GM12878 (cell line): ENCODE measurements at regions not wholly inside any gene's neighbourhood (a gene's known extent, or its start where the extent isn't known, plus 50 kb on each side); places are given as distances from the start of the nearest gene placed in this dataset.

Experiments
- ATAC-seq: fragments of 200-7000 bp; cut with Tn5 transposase; 3 replicates; pipeline ENCODE4 v1.9.1; 2020; ENCODE audit warnings: mild to moderate bottlenecking, moderate library complexity
- BruUV-seq: library from RNA; stranded (reverse); fragments of 400-500 nt; replicated peaks from 2 replicates; lab custom pipeline; 2021; lab: Mats Ljungman, UMichigan
- CTCF ChIA-PET: fragments of 300-600 bp; sonication (Branson Sonifier 250); formaldehyde crosslinking; extraction: SDS; loops from one replicate; lab custom pipeline; 2021; ENCODE audit warnings: inconsistent platforms; lab: Yijun Ruan, JAX
- POLR2A ChIA-PET: fragments of 350-600 bp; formaldehyde crosslinking; extraction: SDS; loops from one replicate; lab custom pipeline; 2021; ENCODE audit warnings: inconsistent platforms; lab: Charles Lee
- RAD21 ChIA-PET: fragments of 300-600 bp; sonication (Branson Sonifier 250); formaldehyde crosslinking; loops from one replicate; lab custom pipeline; 2023; ENCODE audit warnings: antibody characterized with exemption; ENCODE audit not compliant: unreplicated experiment; lab: Charles Lee
- SMC1A ChIA-PET: fragments of 300-600 bp; sonication (Branson Sonifier 250); formaldehyde crosslinking; loops from one replicate; lab custom pipeline; 2023; ENCODE audit not compliant: unreplicated experiment, uncharacterized antibody; lab: Charles Lee
- DNase-seq: peaks from one replicate; pipeline ENCODE4 v3.0.0-alpha.2; 2011; ENCODE audit warnings: low read depth, low spot score
- FAIRE-seq: peaks from 3 replicates; lab custom pipeline; 2011; peaks lifted over from hg19 to GRCh38; lab: Jason Lieb, UNC
- H2AFZ ChIP-seq: 2 replicates; pipeline ENCODE4 v1.6.0; 2011; ENCODE audit warnings: low read depth, low read length, control low read depth; ENCODE audit not compliant: control insufficient read depth
- H3K27ac ChIP-seq: 2 replicates; pipeline ENCODE4 v1.5.1; 2011; ENCODE audit warnings: control low read depth; ENCODE audit not compliant: control insufficient read depth, insufficient read depth
- H3K27me3 ChIP-seq, 2 experiments: replicated peaks in 1 of 2; 2 replicates each; pipeline versions ENCODE4 v1.6.0 to v1.6.1; 2011; ENCODE audit warnings: low read length in 1 of 2; ENCODE audit not compliant: control insufficient read depth in 2 of 2, insufficient read depth in 2 of 2
- H3K36me3 ChIP-seq, 2 experiments: 2 replicates each; pipeline ENCODE4 v1.5.1; 2011; ENCODE audit warnings: low read length in 1 of 2; ENCODE audit not compliant: control insufficient read depth in 2 of 2, insufficient read depth in 2 of 2
- H3K4me1 ChIP-seq: 2 replicates; pipeline ENCODE4 v1.6.1; 2011; ENCODE audit warnings: mild to moderate bottlenecking, low read length, moderate library complexity, mixed read lengths; ENCODE audit not compliant: control insufficient read depth, insufficient read depth
- H3K4me2 ChIP-seq: 2 replicates; pipeline ENCODE4 v1.6.0; 2011; ENCODE audit warnings: control low read depth; ENCODE audit not compliant: control insufficient read depth, insufficient read depth
- H3K4me3 ChIP-seq: fragments of 200-600 bp; sonication (generic); 2 replicates; pipeline ENCODE4 v1.5.1; 2016
- H3K79me2 ChIP-seq: 2 replicates; pipeline ENCODE4 v1.6.0; 2011; ENCODE audit warnings: low read length; ENCODE audit not compliant: control insufficient read depth, insufficient read depth
- H3K9ac ChIP-seq: 2 replicates; pipeline ENCODE4 v1.8.0; 2011; ENCODE audit warnings: low read length, control low read depth, mixed read lengths; ENCODE audit not compliant: control insufficient read depth, insufficient read depth
- H3K9me3 ChIP-seq: replicated peaks from 3 replicates; pipeline ENCODE4 v1.5.1; 2011; ENCODE audit warnings: mild to moderate bottlenecking, low read length; ENCODE audit not compliant: control insufficient read depth, insufficient read depth
- H4K20me1 ChIP-seq: 2 replicates; pipeline ENCODE4 v1.6.0; 2011; ENCODE audit not compliant: control insufficient read depth, insufficient read depth
- DPF2 ChIP-seq: fragments of 450-650 bp; IDR thresholded peaks from 2 replicates; pipeline ENCODE4 v1.6.1; 2017; ENCODE audit warnings: mild to moderate bottlenecking
- FOXM1 ChIP-seq: IDR thresholded peaks from 2 replicates; pipeline ENCODE4 v1.6.1; 2012; ENCODE audit warnings: low read depth, mild to moderate bottlenecking, inconsistent platforms, low read length, moderate library complexity
- IRF4 ChIP-seq: IDR thresholded peaks from 2 replicates; pipeline ENCODE4 v1.6.1; 2011; ENCODE audit warnings: low read depth, low read length
- MYB ChIP-seq: fragments of 150-350 bp; IDR thresholded peaks from 2 replicates; pipeline ENCODE4 v1.6.1; 2014; ENCODE audit warnings: mild to moderate bottlenecking, low read depth, low read length, borderline replicate concordance
- NBN ChIP-seq: fragments of 450-650 bp; IDR thresholded peaks from 2 replicates; pipeline ENCODE4 v1.6.1; 2016
- NFIC ChIP-seq: IDR thresholded peaks from 2 replicates; pipeline ENCODE4 v1.6.1; 2012; ENCODE audit warnings: low read depth, mild to moderate bottlenecking, inconsistent platforms, low read length, moderate library complexity
- SIN3A ChIP-seq: IDR thresholded peaks from 2 replicates; pipeline ENCODE4 v1.6.1; 2012; ENCODE audit warnings: low read depth, low read length, improper control_type of control experiment
- SIX5 ChIP-seq: IDR thresholded peaks from 2 replicates; pipeline ENCODE4 v1.6.1; 2011; ENCODE audit warnings: mild to moderate bottlenecking, low read depth, low read length, moderate library complexity; ENCODE audit not compliant: severe bottlenecking
- SREBF1 ChIP-seq: IDR thresholded peaks from 2 replicates; pipeline ENCODE4 v1.6.1; 2012; ENCODE audit warnings: mild to moderate bottlenecking, low read length
- WRNIP1 ChIP-seq: IDR thresholded peaks from 2 replicates; pipeline ENCODE4 v1.6.1; 2011; ENCODE audit warnings: low read depth, low read length, improper control_type of control experiment, borderline replicate concordance
- ZNF274 ChIP-seq: IDR thresholded peaks from one replicate; pipeline ENCODE4 v1.8.0; 2011; ENCODE audit not compliant: insufficient read length, insufficient read depth
- ZNF384 ChIP-seq: IDR thresholded peaks from 2 replicates; pipeline ENCODE4 v1.6.1; 2012; ENCODE audit warnings: low read depth, mild to moderate bottlenecking, low read length, improper control_type of control experiment, borderline replicate concordance
- WGBS: methylation state at CpG from one replicate; pipeline ENCODE4 v1.1.6; 2016; ENCODE audit warnings: low lambda C conversion rate; ENCODE audit not compliant: insufficient replicate concordance, insufficient coverage; ENCODE audit errors: missing lambda C conversion rate; 5-methylcytosine and 5-hydroxymethylcytosine counted together
- in situ Hi-C: fragments of 300-500 bp; cut with MboI; formaldehyde crosslinking; loops from 9 replicates; pipeline ENCODE4 v1.14.3; 2018; ENCODE audit warnings: mixed read lengths
- intact Hi-C: fragments of 100-400 bp; cut with micrococcal nuclease; formaldehyde crosslinking; loops from one replicate; pipeline ENCODE4 v1.14.2; 2022; ENCODE audit not compliant: unreplicated experiment
- TF ChIP-seq, protein P1 (sequence below): IDR thresholded peaks from 2 replicates; pipeline ENCODE4 v1.6.1; 2012; ENCODE audit warnings: low read depth, low read length, improper control_type of control experiment
- TF ChIP-seq, protein P2 (sequence below): fragments of 450-650 bp; formaldehyde crosslinking; IDR thresholded peaks from 2 replicates; pipeline ENCODE4 v1.4.0; 2022; ENCODE audit warnings: mild to moderate bottlenecking, moderate library complexity
- TF ChIP-seq, protein P3 (sequence below): fragments of 450-650 bp; IDR thresholded peaks from 2 replicates; pipeline ENCODE4 v1.6.1; 2018; ENCODE audit warnings: borderline replicate concordance, mild to moderate bottlenecking; ENCODE audit not compliant: partially characterized antibody

DNA sequence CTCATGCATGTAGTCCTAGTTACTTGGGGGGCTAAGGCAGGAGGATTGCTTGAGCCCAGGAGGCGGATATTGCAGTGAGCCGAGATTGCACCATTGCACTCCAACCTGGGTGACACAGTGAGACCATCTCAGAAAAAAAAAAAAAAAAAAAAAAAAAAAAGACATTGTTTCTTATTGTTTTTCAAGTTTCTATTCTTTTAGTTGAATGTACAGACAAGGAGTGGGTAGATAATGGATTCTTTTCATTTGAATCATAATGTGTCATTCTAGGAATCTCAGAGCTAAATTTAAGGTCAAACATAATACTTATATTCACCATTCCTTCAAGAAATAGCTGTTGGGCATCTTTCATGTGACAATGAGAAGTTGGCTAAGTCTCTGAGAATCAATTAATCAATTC lies 157.0 kb upstream of the C21orf91 start:
- Histone ChIP-seq H3K9ac (no peak overlapping the region), H3K4me1 (no peaks in the 10 kb centered on the region), H3K4me3 (no peak overlapping the region), H3K79me2 (no peaks in the 10 kb centered on the region), H3K27ac (no peak overlapping the region), H3K27me3 (no peaks in the 10 kb centered on the region), H2AFZ (no peak overlapping the region), H4K20me1 (no peaks in the 10 kb centered on the region), H3K9me3 (no peaks in the 10 kb centered on the region), H3K36me3 (no peaks in the 10 kb centered on the region), H3K4me2 (no peak overlapping the region)
- in situ Hi-C loops = no loop called here
- RAD21 ChIA-PET = interaction anchor here (0.7 kb wide), 1 partner anchor 363 kb away, joined by 3 read pairs; no protein-coding TSS in a partner anchor
- POLR2A ChIA-PET = no interaction called here
- intact Hi-C loops = no loop called here
- ATAC-seq = no peak
- FAIRE-seq = no peak
- WGBS = 0% methylated on average over 2 of the region's 2 CpGs
- no TSS peak for BruUV-seq
- CTCF ChIA-PET = no interaction called here
- no peak for DNase-seq
- SMC1A ChIA-PET = no interaction called here
- TF ChIP-seq ZNF384 = no peak
- TF ChIP-seq NBN = no peak
- TF ChIP-seq MYB = no peak
- no peak for TF ChIP-seq IRF4
- no peak for TF ChIP-seq NFIC
- TF ChIP-seq WRNIP1 = no peak
- no peak for TF ChIP-seq SIN3A
- no peak for TF ChIP-seq SREBF1
- TF ChIP-seq DPF2 = no peak
- TF ChIP-seq, protein P1, sequence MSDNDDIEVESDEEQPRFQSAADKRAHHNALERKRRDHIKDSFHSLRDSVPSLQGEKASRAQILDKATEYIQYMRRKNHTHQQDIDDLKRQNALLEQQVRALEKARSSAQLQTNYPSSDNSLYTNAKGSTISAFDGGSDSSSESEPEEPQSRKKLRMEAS = no peak
- no peak for TF ChIP-seq ZNF274

DNA sequence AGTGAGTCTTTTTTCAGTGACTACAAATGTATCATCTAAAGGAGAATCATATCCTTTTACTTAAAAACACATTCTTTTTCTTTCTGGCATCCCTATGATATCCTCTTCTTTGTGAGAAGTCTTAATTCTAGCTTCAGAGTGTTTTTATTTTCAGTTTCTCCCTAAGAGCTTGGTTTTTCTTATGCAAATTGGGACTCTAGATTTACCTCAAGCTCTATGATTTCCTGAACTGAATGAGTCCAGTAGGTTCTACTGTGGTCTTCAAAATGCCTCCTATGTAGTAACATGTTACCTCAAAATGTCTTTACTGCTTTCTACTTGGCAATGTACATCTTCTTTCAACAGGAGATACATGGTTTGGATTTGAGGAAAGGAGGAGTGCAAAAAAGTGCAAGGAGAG lies 148.2 kb upstream of the C21orf91 start:
- BruUV-seq = no TSS peak
- in situ Hi-C loops (no loop called here), intact Hi-C loops (no loop called here)
- H3K9ac ChIP-seq = no peak overlapping the region
- FAIRE-seq = no peak
- ChIA-PET SMC1A (no interaction called here), POLR2A (no interaction called here), RAD21 (no interaction called here), CTCF (no interaction called here)
- H3K4me1 ChIP-seq = no peaks in the 10 kb centered on the region
- H3K79me2 ChIP-seq = no peaks in the 10 kb centered on the region
- no peak overlapping the region for H3K4me2 ChIP-seq
- H4K20me1 ChIP-seq = no peaks in the 10 kb centered on the region
- no peak overlapping the region for H3K4me3 ChIP-seq
- no peaks in the 10 kb centered on the region for H3K27me3 ChIP-seq
- no peak overlapping the region for H3K27ac ChIP-seq
- H2AFZ ChIP-seq = no peak overlapping the region
- no peaks in the 10 kb centered on the region for H3K9me3 ChIP-seq
- no peaks in the 10 kb centered on the region for H3K36me3 ChIP-seq
- ATAC-seq = no peak
- DNase-seq = no peak
- no peak for TF ChIP-seq SIX5
- TF ChIP-seq WRNIP1 = no peak
- TF ChIP-seq FOXM1 = no peak
- TF ChIP-seq, protein P2, sequence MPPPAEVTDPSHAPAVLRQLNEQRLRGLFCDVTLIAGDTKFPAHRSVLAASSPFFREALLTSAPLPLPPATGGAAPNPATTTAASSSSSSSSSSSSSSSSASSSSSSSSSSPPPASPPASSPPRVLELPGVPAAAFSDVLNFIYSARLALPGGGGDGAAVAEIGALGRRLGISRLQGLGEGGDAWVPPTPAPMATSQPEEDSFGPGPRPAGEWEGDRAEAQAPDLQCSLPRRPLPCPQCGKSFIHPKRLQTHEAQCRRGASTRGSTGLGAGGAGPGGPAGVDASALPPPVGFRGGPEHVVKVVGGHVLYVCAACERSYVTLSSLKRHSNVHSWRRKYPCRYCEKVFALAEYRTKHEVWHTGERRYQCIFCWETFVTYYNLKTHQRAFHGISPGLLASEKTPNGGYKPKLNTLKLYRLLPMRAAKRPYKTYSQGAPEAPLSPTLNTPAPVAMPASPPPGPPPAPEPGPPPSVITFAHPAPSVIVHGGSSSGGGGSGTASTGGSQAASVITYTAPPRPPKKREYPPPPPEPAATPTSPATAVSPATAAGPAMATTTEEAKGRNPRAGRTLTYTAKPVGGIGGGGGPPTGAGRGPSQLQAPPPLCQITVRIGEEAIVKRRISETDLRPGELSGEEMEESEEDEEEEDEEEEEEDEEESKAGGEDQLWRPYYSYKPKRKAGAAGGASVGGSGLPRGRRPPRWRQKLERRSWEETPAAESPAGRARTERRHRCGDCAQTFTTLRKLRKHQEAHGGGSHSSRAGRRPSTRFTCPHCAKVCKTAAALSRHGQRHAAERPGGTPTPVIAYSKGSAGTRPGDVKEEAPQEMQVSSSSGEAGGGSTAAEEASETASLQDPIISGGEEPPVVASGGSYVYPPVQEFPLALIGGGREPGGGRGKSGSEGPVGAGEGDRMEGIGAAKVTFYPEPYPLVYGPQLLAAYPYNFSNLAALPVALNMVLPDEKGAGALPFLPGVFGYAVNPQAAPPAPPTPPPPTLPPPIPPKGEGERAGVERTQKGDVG (CRISPR knock-in tag) = no peak
- TF ChIP-seq, protein P3, sequence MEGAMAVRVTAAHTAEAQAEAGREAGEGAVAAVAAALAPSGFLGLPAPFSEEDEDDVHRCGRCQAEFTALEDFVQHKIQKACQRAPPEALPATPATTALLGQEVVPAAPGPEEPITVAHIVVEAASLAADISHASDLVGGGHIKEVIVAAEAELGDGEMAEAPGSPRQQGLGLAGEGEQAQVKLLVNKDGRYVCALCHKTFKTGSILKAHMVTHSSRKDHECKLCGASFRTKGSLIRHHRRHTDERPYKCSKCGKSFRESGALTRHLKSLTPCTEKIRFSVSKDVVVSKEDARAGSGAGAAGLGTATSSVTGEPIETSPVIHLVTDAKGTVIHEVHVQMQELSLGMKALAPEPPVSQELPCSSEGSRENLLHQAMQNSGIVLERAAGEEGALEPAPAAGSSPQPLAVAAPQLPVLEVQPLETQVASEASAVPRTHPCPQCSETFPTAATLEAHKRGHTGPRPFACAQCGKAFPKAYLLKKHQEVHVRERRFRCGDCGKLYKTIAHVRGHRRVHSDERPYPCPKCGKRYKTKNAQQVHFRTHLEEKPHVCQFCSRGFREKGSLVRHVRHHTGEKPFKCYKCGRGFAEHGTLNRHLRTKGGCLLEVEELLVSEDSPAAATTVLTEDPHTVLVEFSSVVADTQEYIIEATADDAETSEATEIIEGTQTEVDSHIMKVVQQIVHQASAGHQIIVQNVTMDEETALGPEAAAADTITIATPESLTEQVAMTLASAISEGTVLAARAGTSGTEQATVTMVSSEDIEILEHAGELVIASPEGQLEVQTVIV = no peak
